ENCODE measurements at regions not wholly inside any gene's neighbourhood (a gene's known extent, or its start where the extent isn't known, plus 50 kb on each side); places are given as distances from the start of the nearest gene placed in this dataset.

DNA sequence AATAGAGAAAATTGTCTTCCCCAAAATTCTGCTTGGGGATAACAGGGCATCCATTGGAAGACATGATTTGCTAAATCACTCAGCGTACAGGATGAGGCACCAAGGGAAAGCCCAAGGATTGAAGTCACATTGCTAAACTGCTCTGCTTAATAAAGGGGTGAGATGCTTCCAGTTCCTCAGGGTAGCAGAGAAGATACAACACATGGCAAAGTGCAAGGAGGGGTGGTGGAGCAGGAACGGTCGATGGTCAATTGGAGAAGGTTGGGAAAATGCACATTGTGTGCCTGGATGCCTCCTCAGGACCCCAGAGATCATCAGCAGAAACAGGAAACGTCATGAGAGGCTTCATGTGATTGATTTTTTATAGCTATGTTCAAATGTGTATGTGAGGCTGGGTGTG is 116.3 kb upstream of the SOX1 start:
- H3K27me3 ChIP-seq, result no peaks in the 10 kb centered on the region
- H3K4me1 ChIP-seq, result no peaks in the 10 kb centered on the region
- WGBS, 2 donors, result 54 to 56% methylated on average over 4 of the region's 4 CpGs
- no peak for ATAC-seq
- no peak for TF ChIP-seq POLR2A (IDR thresholded peaks at IDR 0.05)
- TF ChIP-seq CTCF (IDR thresholded peaks at IDR 0.05), result no peak
- peaks cover 0 to 8% (median 0%) of the 10 kb centered on the region in 3 donors for H3K9me3 ChIP-seq
- intact Hi-C loops (cut with DNase I), result no loop called here
- no peak overlapping the region for H3K27ac ChIP-seq
- DNase-seq, result no peak
- H3K4me3 ChIP-seq, result no peak overlapping the region
- no peaks in the 10 kb centered on the region for H3K36me3 ChIP-seq (replicated peaks in 1 of 2; ENCODE audit: insufficient read depth in 1 of 2, low read depth in 2 of 2)

- no peaks in the 10 kb centered on the region for H3K27me3 ChIP-seq
- no peak for DNase-seq
- no peak for ATAC-seq
Measured at GRCh38 chr13:111952032-111952431, 114.9 kb upstream of the SOX1 start.

DNA sequence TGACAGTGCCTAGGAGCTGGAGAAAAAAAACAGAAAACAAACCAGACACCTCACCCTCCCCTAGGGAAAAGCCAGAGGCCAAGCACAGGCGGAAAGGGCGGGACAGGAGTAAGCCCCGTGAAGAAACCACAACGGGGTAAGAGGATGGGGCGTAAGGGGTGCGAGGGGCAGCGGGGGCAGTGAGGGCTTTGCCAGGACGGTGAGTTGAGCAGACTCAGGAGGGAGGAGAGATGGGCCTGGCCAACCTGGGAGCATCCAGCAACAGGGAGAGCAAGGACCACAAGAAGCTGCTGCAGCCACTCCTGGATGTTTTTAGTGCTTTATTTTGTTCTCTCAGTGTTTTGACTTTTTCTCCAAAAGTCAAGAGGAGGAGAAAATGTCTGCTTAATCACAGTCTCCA is 114.1 kb upstream of the SOX1 start:
- intact Hi-C loops (cut with DNase I), result no loop called here
- ATAC-seq (no peak), DNase-seq (no peak)
- H3K27me3 ChIP-seq, result no peaks in the 10 kb centered on the region
- peaks cover 0 to 8% (median 0%) of the 10 kb centered on the region in 3 donors for H3K9me3 ChIP-seq
- H3K4me3 ChIP-seq, result no peak overlapping the region
- TF ChIP-seq CTCF (IDR thresholded peaks at IDR 0.05) (no peak), POLR2A (IDR thresholded peaks at IDR 0.05) (no peak)
- no peaks in the 10 kb centered on the region for H3K36me3 ChIP-seq (replicated peaks in 1 of 2; ENCODE audit: insufficient read depth in 1 of 2, low read depth in 2 of 2)
- WGBS, 2 donors, result 58 to 61% methylated on average over 8 of the region's 8 CpGs
- H3K27ac ChIP-seq, result no peak overlapping the region
- no peaks in the 10 kb centered on the region for H3K4me1 ChIP-seq

More at GRCh38 chr13:111952032-111952431, 114.9 kb upstream of the SOX1 start:
- TF ChIP-seq CTCF (IDR thresholded peaks at IDR 0.05), result no peak
- TF ChIP-seq POLR2A (IDR thresholded peaks at IDR 0.05), result no peak
- no peak overlapping the region for H3K4me3 ChIP-seq
- H3K4me1 ChIP-seq, result no peaks in the 10 kb centered on the region
- WGBS, 2 donors, result 57 to 62% methylated on average over 9 of the region's 9 CpGs
- no peaks in the 10 kb centered on the region for H3K36me3 ChIP-seq (replicated peaks in 1 of 2; ENCODE audit: insufficient read depth in 1 of 2, low read depth in 2 of 2)
- H3K27ac ChIP-seq, result no peak overlapping the region
- H3K9me3 ChIP-seq, result peaks cover 0 to 8% (median 0%) of the 10 kb centered on the region in 3 donors
- intact Hi-C loops (cut with DNase I), result no loop called here

- ATAC-seq (no peak), DNase-seq (no peak)
- H3K27ac ChIP-seq, result no peak overlapping the region
- H3K27me3 ChIP-seq, result no peaks in the 10 kb centered on the region
- intact Hi-C loops (cut with DNase I), result no loop called here
- peaks cover 0 to 8% (median 0%) of the 10 kb centered on the region in 3 donors for H3K9me3 ChIP-seq
- H3K4me1 ChIP-seq, result no peaks in the 10 kb centered on the region
- no peak for TF ChIP-seq POLR2A (IDR thresholded peaks at IDR 0.05)
- TF ChIP-seq CTCF (IDR thresholded peaks at IDR 0.05), result no peak
- no peaks in the 10 kb centered on the region for H3K36me3 ChIP-seq (replicated peaks in 1 of 2; ENCODE audit: insufficient read depth in 1 of 2, low read depth in 2 of 2)
- no peak overlapping the region for H3K4me3 ChIP-seq
- 33 to 64% methylated on average over 3 to 16 of the region's 16 CpGs for WGBS, 2 donors
Measured at GRCh38 chr13:111953546-111954178, 113.3 kb upstream of the SOX1 start.

Measured in body of pancreas (tissue), 4 donors.